Neuronal stem cell (in vitro differentiated cells): ENCODE measurements at regions not wholly inside any gene's neighbourhood (a gene's known extent, or its start where the extent isn't known, plus 50 kb on each side); places are given as distances from the start of the nearest gene placed in this dataset.

Experiments used
- DNase-seq: peaks from one replicate; pipeline ENCODE4 v3.0.0-alpha.2; 2013; ENCODE audit warnings: low spot score
- H2AFZ ChIP-seq: one replicate; pipeline ENCODE4 v1.6.1; 2013; ENCODE audit warnings: mild to moderate bottlenecking, low read length, inconsistent platforms
- H2AK5ac ChIP-seq: 2 replicates; pipeline ENCODE4 v1.6.1; 2013; ENCODE audit warnings: low read depth, mild to moderate bottlenecking, inconsistent platforms, low read length, moderate library complexity, mixed read lengths
- H2BK120ac ChIP-seq: 2 replicates; pipeline ENCODE4 v1.6.1; 2013; ENCODE audit warnings: low read depth, mild to moderate bottlenecking, inconsistent platforms, low read length, moderate library complexity, mixed read lengths
- H2BK12ac ChIP-seq: one replicate; pipeline ENCODE4 v1.6.1; 2013; ENCODE audit warnings: low read length, inconsistent platforms
- H2BK15ac ChIP-seq: 2 replicates; pipeline ENCODE4 v1.6.1; 2013; ENCODE audit warnings: mild to moderate bottlenecking, low read length, inconsistent platforms, mixed read lengths
- H2BK5ac ChIP-seq: one replicate; pipeline ENCODE4 v1.6.1; 2013; ENCODE audit warnings: inconsistent platforms, mild to moderate bottlenecking, low read length, moderate library complexity
- H3K14ac ChIP-seq: one replicate; pipeline ENCODE4 v1.6.1; 2013; ENCODE audit warnings: low read length, inconsistent platforms
- H3K18ac ChIP-seq: 2 replicates; pipeline ENCODE4 v1.6.1; 2013; ENCODE audit warnings: low read length, inconsistent platforms
- H3K23ac ChIP-seq: 2 replicates; pipeline ENCODE4 v1.6.1; 2013; ENCODE audit warnings: low read depth, mild to moderate bottlenecking, mixed read lengths, low read length, inconsistent platforms; ENCODE audit not compliant: poor library complexity
- H3K27ac ChIP-seq: replicated peaks from 3 replicates; pipeline ENCODE4 v1.5.1; 2013; ENCODE audit warnings: low read length, inconsistent platforms
- H3K27me3 ChIP-seq, 3 experiments: 2 replicates each; pipeline ENCODE4 v1.6.1; 2013; ENCODE audit warnings: low read length in 3 of 3, mild to moderate bottlenecking in 2 of 3, inconsistent platforms in 1 of 3, low read depth in 1 of 3, mixed read lengths in 1 of 3, moderate library complexity in 1 of 3; ENCODE audit not compliant: control insufficient read depth in 3 of 3, insufficient read depth in 3 of 3
- H3K36me3 ChIP-seq, 2 donors: replicated peaks in 1 of 2; 2 replicates each; pipeline ENCODE4 v1.6.1; 2013; ENCODE audit warnings: low read length in 2 of 2; ENCODE audit not compliant: control insufficient read depth in 2 of 2, insufficient read depth in 2 of 2
- H3K4ac ChIP-seq: 2 replicates; pipeline ENCODE4 v1.6.1; 2013; ENCODE audit warnings: inconsistent platforms, mild to moderate bottlenecking, low read length, moderate library complexity
- H3K4me1 ChIP-seq, 2 donors: 1 replicate in 1 of 2; 2 replicates in 1 of 2; pipeline ENCODE4 v1.6.1; 2013; ENCODE audit warnings: low read length in 2 of 2, low read depth in 1 of 2; ENCODE audit not compliant: control insufficient read depth in 2 of 2, insufficient read depth in 1 of 2
- H3K4me2 ChIP-seq: one replicate; pipeline ENCODE4 v1.6.1; 2013; ENCODE audit warnings: mild to moderate bottlenecking, low read length, inconsistent platforms; ENCODE audit not compliant: insufficient read depth, poor library complexity, severe bottlenecking
- H3K4me3 ChIP-seq, 2 donors: 2 replicates each; pipeline ENCODE4 v1.5.1; 2013; ENCODE audit warnings: low read length in 2 of 2, mild to moderate bottlenecking in 2 of 2, inconsistent platforms in 1 of 2, moderate library complexity in 1 of 2
- H3K79me1 ChIP-seq: one replicate; pipeline ENCODE4 v1.6.1; 2013; ENCODE audit warnings: low read depth, mild to moderate bottlenecking, inconsistent platforms, low read length, moderate library complexity
- H3K9ac ChIP-seq: one replicate; pipeline ENCODE4 v1.6.1; 2013; ENCODE audit warnings: mild to moderate bottlenecking, low read depth, low read length, inconsistent platforms; ENCODE audit not compliant: poor library complexity
- H3K9me3 ChIP-seq, 2 donors: replicated peaks in 1 of 2; 2 replicates each; pipeline versions ENCODE3 to v1.6.1; 2013; ENCODE audit warnings: low read length in 2 of 2, mild to moderate bottlenecking in 2 of 2, inconsistent platforms in 1 of 2, low read depth in 1 of 2, mixed read lengths in 1 of 2, moderate library complexity in 1 of 2; ENCODE audit not compliant: control insufficient read depth in 2 of 2, insufficient read depth in 1 of 2
- H4K8ac ChIP-seq: one replicate; pipeline ENCODE4 v1.6.1; 2013; ENCODE audit warnings: low read depth, mild to moderate bottlenecking, inconsistent platforms, low read length, moderate library complexity
- H4K91ac ChIP-seq: one replicate; pipeline ENCODE4 v1.6.1; 2013; ENCODE audit warnings: low read length, low read depth, mild to moderate bottlenecking, inconsistent platforms; ENCODE audit not compliant: poor library complexity
- WGBS, 2 donors: extraction: QIAGEN DNeasy Blood & Tissue Kit; methylation state at CpG; one replicate each; pipeline ENCODE4 v1.1.7; 2013; ENCODE audit warnings: missing lambda C conversion rate in 2 of 2, mixed read lengths in 1 of 2; ENCODE audit not compliant: insufficient read length in 2 of 2, insufficient replicate concordance in 1 of 2; ENCODE audit errors: extremely low coverage in 2 of 2; 5-methylcytosine and 5-hydroxymethylcytosine counted together

DNA sequence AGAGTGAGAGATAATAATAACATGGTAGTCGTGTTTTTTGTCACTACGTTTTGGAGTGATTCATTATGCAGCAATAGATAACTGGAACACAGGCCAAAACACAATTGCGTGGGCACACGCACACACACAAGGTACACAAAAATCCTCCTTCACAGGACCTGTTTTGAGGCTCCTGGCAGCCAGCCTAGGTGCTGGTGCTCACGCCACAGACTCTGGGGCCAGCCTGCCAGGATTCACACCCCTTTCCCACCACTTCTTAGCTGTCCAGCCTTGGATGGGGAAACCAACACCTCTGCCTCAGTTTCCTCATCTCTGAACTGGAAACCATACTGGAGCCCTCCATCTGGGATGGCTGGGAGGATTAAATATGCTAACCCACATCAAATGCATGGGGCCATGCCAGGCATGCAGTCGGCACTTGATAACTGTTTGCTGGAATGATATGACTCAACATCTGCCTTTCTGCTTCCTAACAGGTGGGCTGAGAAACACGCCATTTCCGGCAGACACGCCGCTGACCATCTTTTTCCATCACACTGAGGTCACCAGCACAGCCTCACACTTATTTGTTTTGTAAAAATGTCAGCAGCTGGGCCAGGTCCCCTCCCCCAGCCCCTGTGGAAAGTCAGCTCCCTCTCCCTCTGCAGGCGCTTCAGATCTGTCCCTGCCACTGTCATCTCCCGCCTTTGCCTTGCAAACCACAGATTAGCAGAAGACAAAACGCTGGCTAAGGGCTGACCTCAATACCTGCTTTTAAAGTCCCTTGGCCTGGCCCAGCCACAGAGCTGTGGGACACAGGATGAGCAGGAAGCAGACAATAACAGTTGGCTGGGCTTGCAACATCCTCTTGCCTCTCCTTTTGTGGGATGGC lies 237.5 kb downstream of the BCOR start:
- Histone ChIP-seq H2AFZ (peak overlapping the region; percentile 80), H3K36me3 (no peaks in the 10 kb centered on the region), H2BK120ac (no peak overlapping the region), H3K79me1 (no peaks in the 10 kb centered on the region), H3K14ac (peak overlapping the region; percentile 38), H2AK5ac (peak overlapping the region; percentile 56), H3K23ac (no peak overlapping the region), H4K8ac (no peak overlapping the region), H3K18ac (peak overlapping the region; percentile 83), H3K27ac (peak overlapping the region; percentile 86), H3K9me3 (peaks cover 0 to 3% of the 10 kb centered on the region in 2 donors), H2BK12ac (peak overlapping the region; percentile 22), H3K4me1 (peaks cover 14 to 15% of the 10 kb centered on the region in 2 donors), H3K4me3 (no peak overlapping the region), H2BK5ac (no peak overlapping the region), H3K27me3 (no peaks in the 10 kb centered on the region), H3K9ac (peak overlapping the region; percentile 72), H3K4me2 (no peak overlapping the region), H3K4ac (no peak overlapping the region), H4K91ac (no peak overlapping the region), H2BK15ac (no peak overlapping the region)
- WGBS, 2 donors: no CpG with 5 or more reads among the region's 13 CpGs
- DNase-seq: peak; percentile 17

DNA sequence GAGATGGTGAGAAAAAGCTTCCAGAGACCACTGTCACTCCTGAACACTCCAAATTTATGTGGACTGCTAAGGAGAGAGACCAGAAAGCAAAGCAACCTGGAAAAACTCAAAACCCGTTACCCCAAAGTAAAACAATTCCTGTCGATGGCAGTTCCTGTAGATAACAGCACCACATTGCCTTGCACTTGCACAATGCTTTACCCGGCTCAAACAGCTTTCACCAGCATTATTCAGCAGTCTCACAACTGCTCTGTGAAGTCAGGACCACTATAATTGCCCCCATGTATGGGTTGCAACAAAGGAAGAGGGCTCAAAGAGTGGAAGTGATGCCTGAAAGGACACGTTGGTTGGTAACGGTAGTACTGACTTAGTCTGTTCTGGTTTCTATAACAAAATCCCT lies 234.8 kb downstream of the BCOR start:
- Histone ChIP-seq H3K23ac (no peak overlapping the region), H3K9me3 (peaks cover 0 to 3% of the 10 kb centered on the region in 2 donors), H3K79me1 (no peaks in the 10 kb centered on the region), H4K91ac (no peak overlapping the region), H3K14ac (no peak overlapping the region), H3K4me2 (no peak overlapping the region), H3K4me3 (no peak overlapping the region), H2AFZ (no peak overlapping the region), H3K27me3 (no peaks in the 10 kb centered on the region), H2BK12ac (no peak overlapping the region), H3K18ac (no peak overlapping the region), H2BK5ac (no peak overlapping the region), H2BK120ac (no peak overlapping the region), H3K9ac (no peak overlapping the region), H3K4me1 (peaks cover 15 to 16% of the 10 kb centered on the region in 2 donors), H3K4ac (no peak overlapping the region), H3K27ac (no peak overlapping the region), H2AK5ac (no peak overlapping the region), H4K8ac (no peak overlapping the region), H3K36me3 (no peaks in the 10 kb centered on the region), H2BK15ac (no peak overlapping the region)
- no CpG with 5 or more reads among the region's 5 CpGs for WGBS, 2 donors
- no peak for DNase-seq

DNA sequence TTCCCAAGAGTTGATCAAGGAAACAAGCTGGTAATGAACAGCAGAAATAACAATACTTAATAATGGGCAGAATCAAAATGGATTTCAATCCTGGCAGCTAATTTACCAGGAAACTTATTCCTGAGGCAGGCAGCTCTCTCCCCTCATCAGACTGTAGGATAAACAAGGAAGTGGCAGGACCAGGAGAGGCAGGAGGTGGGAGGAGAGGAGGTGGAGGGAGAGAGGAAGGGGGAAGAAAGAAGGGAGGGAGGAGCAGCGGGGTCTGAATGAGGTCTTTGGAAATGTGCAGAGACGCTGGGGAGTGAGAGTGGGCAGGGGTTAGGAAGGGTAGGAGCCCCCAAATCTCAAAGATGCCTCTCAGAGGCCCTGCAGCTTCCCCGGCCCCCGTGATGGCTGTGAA lies 231.5 kb downstream of the BCOR start:
- Histone ChIP-seq H2BK12ac (no peak overlapping the region), H4K91ac (no peak overlapping the region), H3K79me1 (no peaks in the 10 kb centered on the region), H3K36me3 (no peaks in the 10 kb centered on the region), H3K14ac (no peak overlapping the region), H3K4me2 (no peak overlapping the region), H3K18ac (peak overlapping the region; percentile 44), H3K23ac (no peak overlapping the region), H2BK15ac (no peak overlapping the region), H4K8ac (no peak overlapping the region), H2BK120ac (no peak overlapping the region), H2AK5ac (no peak overlapping the region), H3K27me3 (no peaks in the 10 kb centered on the region), H3K4ac (no peak overlapping the region), H2BK5ac (no peak overlapping the region), H3K9ac (no peak overlapping the region), H3K4me1 (peaks cover 2% of the 10 kb centered on the region in 2 donors), H2AFZ (peak overlapping the region; percentile 72), H3K9me3 (peaks cover 0 to 3% of the 10 kb centered on the region in 2 donors), H3K27ac (no peak overlapping the region), H3K4me3 (no peak overlapping the region)
- no CpG with 5 or more reads among the region's 4 CpGs for WGBS, 2 donors
- no peak for DNase-seq

DNA sequence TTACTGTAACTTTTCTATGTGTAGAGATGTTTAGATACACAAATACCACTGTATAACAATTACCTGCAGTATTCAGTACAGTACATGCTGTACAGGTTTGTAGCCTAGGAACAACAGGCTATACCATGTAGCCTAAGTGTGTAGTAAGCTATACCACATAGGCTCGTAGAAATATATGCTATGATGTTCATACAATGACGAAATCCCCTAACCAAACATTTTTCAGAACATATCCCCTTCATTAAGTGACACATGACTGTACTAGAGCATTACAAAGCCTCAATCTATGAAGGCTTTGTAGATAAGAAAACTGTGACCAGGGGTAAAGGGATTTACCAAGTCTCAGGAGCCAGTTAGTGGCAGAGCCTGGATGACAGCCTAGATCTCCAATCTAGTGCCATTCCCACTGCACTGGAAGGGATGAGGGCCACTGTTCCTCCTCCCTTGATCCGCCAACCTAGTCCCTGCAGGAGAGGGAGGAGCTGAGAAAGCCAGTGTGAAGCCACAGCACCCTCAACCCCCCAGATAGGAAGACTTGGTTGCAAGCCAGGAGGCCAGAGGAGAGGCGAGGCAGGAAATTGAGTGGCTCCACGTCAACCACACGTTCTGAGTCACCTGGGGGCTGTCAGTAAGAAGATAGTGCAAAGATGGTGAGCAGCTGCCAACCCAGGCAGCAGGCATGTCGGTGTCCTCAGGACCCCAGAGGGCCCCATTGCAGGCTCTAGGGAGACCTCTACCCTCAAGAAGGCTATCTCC lies 227.7 kb downstream of the BCOR start:
- no peaks in the 10 kb centered on the region for H3K27me3 ChIP-seq
- H3K4me3 ChIP-seq: no peak overlapping the region
- WGBS, 2 donors: no CpG with 5 or more reads among the region's 7 CpGs
- H3K36me3 ChIP-seq: no peaks in the 10 kb centered on the region
- peaks cover 2% of the 10 kb centered on the region for H3K79me1 ChIP-seq
- no peak overlapping the region for H2BK15ac ChIP-seq
- no peak overlapping the region for H3K9ac ChIP-seq
- H3K23ac ChIP-seq: no peak overlapping the region
- no peak overlapping the region for H3K14ac ChIP-seq
- H2BK120ac ChIP-seq: no peak overlapping the region
- peak overlapping the region; percentile 57 for H3K18ac ChIP-seq
- no peak overlapping the region for H3K27ac ChIP-seq
- no peak overlapping the region for H2BK5ac ChIP-seq
- no peak overlapping the region for H4K8ac ChIP-seq
- H4K91ac ChIP-seq: no peak overlapping the region
- peaks cover 0 to 2% of the 10 kb centered on the region in 2 donors for H3K4me1 ChIP-seq
- no peak overlapping the region for H2AFZ ChIP-seq
- no peak for DNase-seq
- H3K4me2 ChIP-seq: no peak overlapping the region
- H2AK5ac ChIP-seq: no peak overlapping the region
- no peaks in the 10 kb centered on the region for H3K9me3 ChIP-seq
- H2BK12ac ChIP-seq: no peak overlapping the region
- no peak overlapping the region for H3K4ac ChIP-seq
